HEK293 (cell line): ENCODE measurements at regions not wholly inside any gene's neighbourhood (a gene's known extent, or its start where the extent isn't known, plus 50 kb on each side); places are given as distances from the start of the nearest gene placed in this dataset.
A peak's percentile ranks its signal among the peaks of the same experiment; 100 is the strongest.
"Not testable (repeated sequence)": the region's sequence is repeated elsewhere in the genome, so short reads cannot be mapped to it uniquely, and the experiment has no call there.

Experiments used
- CTCF ChIA-PET: fragments of 350-600 bp; formaldehyde crosslinking; extraction: SDS; loops from one replicate; lab custom pipeline; 2021; ENCODE audit warnings: antibody characterized with exemption; lab: Yijun Ruan, JAX
- POLR2A ChIA-PET: fragments of 300-600 bp; formaldehyde crosslinking; extraction: SDS; loops from one replicate; lab custom pipeline; 2020; ENCODE audit warnings: antibody characterized with exemption, inconsistent platforms; lab: Yijun Ruan, JAX
- H3K27ac ChIP-seq: fragments of 200-500 bp; sonication (Bioruptor generic); 2 replicates; pipeline ENCODE4 v1.5.1; 2014; ENCODE audit warnings: low read depth, low read length, control low read depth, inconsistent platforms; ENCODE audit errors: extremely low read depth
- H3K36me3 ChIP-seq, 2 experiments: fragments of 200-500 bp in 1 of 2; sonication (Bioruptor generic) in 1 of 2; 1 replicate in 1 of 2; 2 replicates in 1 of 2; pipeline ENCODE4 v1.5.1; 2014 to 2017; ENCODE audit warnings: inconsistent platforms in 2 of 2, low read length in 2 of 2; ENCODE audit not compliant: control insufficient read depth in 2 of 2, insufficient read depth in 1 of 2
- H3K4me1 ChIP-seq: fragments of 200-500 bp; sonication (Bioruptor generic); 2 replicates; pipeline ENCODE4 v1.5.1; 2014; ENCODE audit warnings: mild to moderate bottlenecking, low read length, inconsistent platforms; ENCODE audit not compliant: control insufficient read depth, insufficient read depth
- H3K4me3 ChIP-seq: 2 replicates; pipeline ENCODE4 v1.5.1; 2011; ENCODE audit warnings: low read depth, mild to moderate bottlenecking, control low read depth, low read length, moderate library complexity
- H3K9me3 ChIP-seq: fragments of 200-500 bp; sonication (Bioruptor generic); 2 replicates; pipeline ENCODE4 v1.5.1; 2014; ENCODE audit warnings: low read depth, low read length, inconsistent platforms; ENCODE audit not compliant: control insufficient read depth, insufficient read depth
- FEZF1 ChIP-seq: fragments of 450-650 bp; formaldehyde crosslinking; IDR thresholded peaks from 2 replicates; pipeline ENCODE4 v1.5.1; 2016; ENCODE audit warnings: missing biosample characterization, missing genetic modification characterization
- SCRT2 ChIP-seq: fragments of 450-650 bp; formaldehyde crosslinking; IDR thresholded peaks from 2 replicates; pipeline ENCODE4 v1.5.1; 2016; ENCODE audit warnings: missing biosample characterization, missing genetic modification characterization
- ZEB2 ChIP-seq: fragments of 450-650 bp; formaldehyde crosslinking; IDR thresholded peaks from 2 replicates; pipeline ENCODE4 v1.5.1; 2016; ENCODE audit warnings: missing biosample characterization, missing genetic modification characterization
- ZNF184 ChIP-seq: fragments of 450-650 bp; IDR thresholded peaks from 2 replicates; pipeline ENCODE4 v1.5.1; 2018; ENCODE audit warnings: missing biosample characterization, mild to moderate bottlenecking, missing genetic modification characterization
- ZNF302 ChIP-seq: fragments of 450-650 bp; formaldehyde crosslinking; IDR thresholded peaks from 2 replicates; pipeline ENCODE4 v1.5.1; 2016; ENCODE audit warnings: missing biosample characterization, missing genetic modification characterization, low read depth
- ZNF311 ChIP-seq: fragments of 450-650 bp; formaldehyde crosslinking; IDR thresholded peaks from 2 replicates; pipeline ENCODE4 v1.5.1; 2017; ENCODE audit warnings: missing biosample characterization, missing genetic modification characterization, borderline replicate concordance
- ZNF350 ChIP-seq: fragments of 450-650 bp; formaldehyde crosslinking; IDR thresholded peaks from 2 replicates; pipeline ENCODE4 v1.5.0; 2017; ENCODE audit warnings: missing biosample characterization, mild to moderate bottlenecking, missing genetic modification characterization
- ZNF510 ChIP-seq: fragments of 450-650 bp; formaldehyde crosslinking; IDR thresholded peaks from 2 replicates; pipeline ENCODE4 v1.5.1; 2018; ENCODE audit warnings: mild to moderate bottlenecking, missing genetic modification characterization, missing biosample characterization; ENCODE audit not compliant: insufficient replicate concordance
- ZNF530 ChIP-seq: fragments of 450-650 bp; formaldehyde crosslinking; IDR thresholded peaks from 2 replicates; pipeline ENCODE4 v1.5.1; 2016; ENCODE audit warnings: low read depth, missing biosample characterization, missing genetic modification characterization
- ZNF623 ChIP-seq: fragments of 450-650 bp; formaldehyde crosslinking; IDR thresholded peaks from 2 replicates; pipeline ENCODE4 v1.5.1; 2016; ENCODE audit warnings: missing biosample characterization, missing genetic modification characterization
- ZNF664 ChIP-seq: fragments of 450-650 bp; formaldehyde crosslinking; IDR thresholded peaks from 2 replicates; pipeline ENCODE4 v1.5.1; 2016; ENCODE audit warnings: missing biosample characterization, missing genetic modification characterization
- ZNF747 ChIP-seq: fragments of 450-650 bp; formaldehyde crosslinking; IDR thresholded peaks from 2 replicates; pipeline ENCODE4 v1.5.1; 2016; ENCODE audit warnings: missing biosample characterization, missing genetic modification characterization
- TF ChIP-seq, protein P1 (sequence below): fragments of 450-650 bp; formaldehyde crosslinking; IDR thresholded peaks from 2 replicates; pipeline ENCODE4 v1.5.1; 2017; ENCODE audit warnings: missing biosample characterization, missing genetic modification characterization
- TF ChIP-seq, protein P2 (sequence below): fragments of 450-650 bp; formaldehyde crosslinking; IDR thresholded peaks from 2 replicates; pipeline ENCODE4; 2016; ENCODE audit warnings: missing biosample characterization, missing genetic modification characterization

DNA sequence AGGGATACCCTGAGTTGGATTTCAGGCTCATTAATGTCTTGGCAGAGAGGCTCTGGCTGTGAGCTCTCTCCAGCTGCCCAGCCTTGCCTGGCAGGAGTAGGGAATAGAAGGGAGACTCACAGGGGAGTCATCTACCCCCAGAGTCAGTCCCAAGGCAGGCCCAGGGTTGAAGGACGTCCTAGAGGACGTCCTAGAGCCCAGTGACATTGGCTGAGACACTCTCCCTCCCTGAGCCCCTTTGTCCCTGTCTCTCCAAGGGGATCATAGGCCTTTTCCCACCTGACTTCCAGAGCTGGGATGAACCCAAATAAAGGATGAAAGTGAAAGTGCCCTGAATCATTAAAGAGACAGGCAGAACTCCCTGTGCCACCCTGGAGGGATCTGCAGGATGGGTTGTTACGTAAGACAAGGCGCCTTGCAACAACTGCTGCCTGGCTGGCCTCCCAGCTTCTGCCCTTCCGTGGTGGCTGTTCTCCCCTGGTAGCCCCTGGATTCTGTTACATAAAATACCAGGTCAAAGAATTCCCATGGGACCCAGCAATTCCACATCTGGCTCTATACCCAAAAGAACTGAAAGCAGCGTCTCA, 53.6 kb upstream of the SIRPA start:
- Histone ChIP-seq H3K9me3 (no peaks in the 10 kb centered on the region), H3K36me3 (no peaks in the 10 kb centered on the region), H3K4me1 (no peaks in the 10 kb centered on the region), H3K4me3 (no peak overlapping the region), H3K27ac (no peak overlapping the region)
- POLR2A ChIA-PET: no interaction called here
- CTCF ChIA-PET: no interaction called here
- no peak for TF ChIP-seq FEZF1 (tag by site-specific recombination)
- TF ChIP-seq, protein P1, sequence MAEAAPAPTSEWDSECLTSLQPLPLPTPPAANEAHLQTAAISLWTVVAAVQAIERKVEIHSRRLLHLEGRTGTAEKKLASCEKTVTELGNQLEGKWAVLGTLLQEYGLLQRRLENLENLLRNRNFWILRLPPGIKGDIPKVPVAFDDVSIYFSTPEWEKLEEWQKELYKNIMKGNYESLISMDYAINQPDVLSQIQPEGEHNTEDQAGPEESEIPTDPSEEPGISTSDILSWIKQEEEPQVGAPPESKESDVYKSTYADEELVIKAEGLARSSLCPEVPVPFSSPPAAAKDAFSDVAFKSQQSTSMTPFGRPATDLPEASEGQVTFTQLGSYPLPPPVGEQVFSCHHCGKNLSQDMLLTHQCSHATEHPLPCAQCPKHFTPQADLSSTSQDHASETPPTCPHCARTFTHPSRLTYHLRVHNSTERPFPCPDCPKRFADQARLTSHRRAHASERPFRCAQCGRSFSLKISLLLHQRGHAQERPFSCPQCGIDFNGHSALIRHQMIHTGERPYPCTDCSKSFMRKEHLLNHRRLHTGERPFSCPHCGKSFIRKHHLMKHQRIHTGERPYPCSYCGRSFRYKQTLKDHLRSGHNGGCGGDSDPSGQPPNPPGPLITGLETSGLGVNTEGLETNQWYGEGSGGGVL (tag by site-specific recombination): no peak
- no peak for TF ChIP-seq ZNF350
- TF ChIP-seq ZNF302 (tag by site-specific recombination): no peak
- no peak for TF ChIP-seq ZNF530 (tag by site-specific recombination)

DNA sequence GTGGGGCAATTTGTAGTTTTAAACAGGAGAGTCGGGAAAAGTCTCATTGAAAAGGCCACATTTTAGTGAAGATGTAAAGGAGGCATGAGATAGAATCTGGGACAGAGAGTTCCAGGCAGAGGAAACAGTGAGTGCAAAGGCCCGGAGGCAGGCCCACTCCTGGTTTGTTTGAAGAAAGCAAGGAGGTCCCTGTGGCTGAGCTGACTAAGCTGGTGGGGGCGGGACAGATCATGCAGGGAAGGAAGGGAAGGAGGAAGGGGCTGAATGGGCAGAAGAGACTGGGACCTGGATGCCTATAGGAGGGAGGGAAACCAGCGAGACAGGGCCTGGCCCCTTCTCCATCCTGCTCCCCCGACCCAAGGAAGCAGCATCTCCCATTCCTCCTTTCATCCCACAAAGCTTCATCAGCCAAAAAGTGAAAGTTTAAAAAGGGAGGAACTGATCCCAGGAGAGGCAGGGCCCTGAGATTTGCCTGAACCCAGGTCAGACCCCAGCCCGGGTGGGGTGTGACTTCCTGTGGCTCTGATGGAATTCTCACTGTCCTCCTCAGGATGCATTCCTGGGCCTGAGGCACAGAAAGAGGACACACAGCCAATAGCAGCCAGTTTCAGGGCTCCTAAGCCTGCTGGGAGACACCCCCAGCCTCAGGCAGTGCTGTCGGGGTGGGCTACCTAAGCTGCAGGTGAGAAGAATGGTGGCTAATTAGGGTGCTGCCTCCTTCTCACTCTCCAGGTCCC, 54.2 kb upstream of the SIRPA start:
- H3K9me3 ChIP-seq: no peaks in the 10 kb centered on the region
- no peaks in the 10 kb centered on the region for H3K4me1 ChIP-seq
- no peak overlapping the region for H3K4me3 ChIP-seq
- POLR2A ChIA-PET: no interaction called here
- H3K27ac ChIP-seq: no peak overlapping the region
- TF ChIP-seq, protein P2, sequence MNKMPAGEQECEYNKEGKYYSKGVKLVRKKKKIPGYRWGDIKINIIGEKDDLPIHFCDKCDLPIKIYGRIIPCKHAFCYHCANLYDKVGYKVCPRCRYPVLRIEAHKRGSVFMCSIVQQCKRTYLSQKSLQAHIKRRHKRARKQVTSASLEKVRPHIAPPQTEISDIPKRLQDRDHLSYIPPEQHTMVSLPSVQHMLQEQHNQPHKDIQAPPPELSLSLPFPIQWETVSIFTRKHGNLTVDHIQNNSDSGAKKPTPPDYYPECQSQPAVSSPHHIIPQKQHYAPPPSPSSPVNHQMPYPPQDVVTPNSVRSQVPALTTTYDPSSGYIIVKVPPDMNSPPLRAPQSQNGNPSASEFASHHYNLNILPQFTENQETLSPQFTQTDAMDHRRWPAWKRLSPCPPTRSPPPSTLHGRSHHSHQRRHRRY (tag by site-specific recombination): no peak
- TF ChIP-seq ZNF510 (tag by site-specific recombination) (no peak), ZEB2 (tag by site-specific recombination) (no peak), ZNF747 (tag by site-specific recombination) (no peak), ZNF184 (tag by site-specific recombination) (no peak), ZNF311 (no peak), ZNF623 (peak; percentile 60), SCRT2 (tag by site-specific recombination) (no peak), ZNF350 (no peak)
- CTCF ChIA-PET: interaction anchor here (0.7 kb wide), 1 partner anchor 107 kb away, joined by 3 read pairs; no protein-coding TSS in a partner anchor
- no peaks in the 10 kb centered on the region for H3K36me3 ChIP-seq

DNA sequence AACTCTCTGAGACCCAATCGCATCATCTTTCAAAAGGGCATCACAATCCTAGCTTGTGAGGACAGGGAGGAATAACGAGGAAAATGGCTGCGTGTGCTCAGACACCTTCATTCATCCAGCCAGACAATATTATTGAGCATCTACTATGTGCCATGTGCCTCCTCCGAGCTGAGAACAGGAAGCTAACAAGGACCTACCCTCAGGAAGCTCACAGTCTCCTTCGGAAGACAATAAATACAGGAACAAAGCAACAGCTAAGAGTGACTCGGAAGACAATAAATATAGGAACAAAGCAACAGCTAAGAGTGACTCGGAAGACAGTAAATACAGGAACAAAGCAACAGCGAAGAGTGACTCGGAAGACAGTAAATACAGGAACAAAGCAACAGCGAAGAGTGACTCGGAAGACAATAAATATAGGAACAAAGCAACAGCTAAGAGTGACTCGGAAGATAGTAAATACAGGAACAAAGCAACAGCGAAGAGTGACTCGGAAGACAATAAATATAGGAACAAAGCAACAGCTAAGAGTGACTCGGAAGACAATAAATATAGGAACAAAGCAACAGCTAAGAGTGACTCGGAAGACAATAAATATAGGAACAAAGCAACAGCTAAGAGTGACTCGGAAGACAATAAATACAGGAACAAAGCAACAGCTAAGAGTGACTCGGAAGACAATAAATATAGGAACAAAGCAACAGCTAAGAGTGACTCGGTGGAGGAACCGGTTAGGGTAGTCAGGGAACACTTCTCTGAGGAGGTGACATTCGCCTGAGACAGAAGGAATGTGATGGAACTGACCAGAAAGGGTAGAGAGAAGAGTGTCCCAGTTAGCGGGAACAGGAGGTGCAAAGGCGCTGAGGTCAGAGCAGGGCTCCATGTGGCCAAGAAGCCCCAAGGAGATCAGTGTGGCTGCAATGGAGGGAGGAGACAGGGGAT, 55.6 kb upstream of the SIRPA start:
- H3K4me3 ChIP-seq, CTCF ChIA-PET, H3K27ac ChIP-seq, H3K36me3 ChIP-seq, POLR2A ChIA-PET, H3K4me1 ChIP-seq, H3K9me3 ChIP-seq: not testable (repeated sequence)
- TF ChIP-seq ZNF664: 0 out of 2 replicates have a peak, but pooled peaks have one; percentile 40
